Gastroesophageal sphincter (tissue), 3 donors: ENCODE measurements at regions not wholly inside any gene's neighbourhood (a gene's known extent, or its start where the extent isn't known, plus 50 kb on each side); places are given as distances from the start of the nearest gene placed in this dataset.

Experiments
- CTCF ChIP-seq, 4 experiments: fragments of 200-600 bp in 2 of 4; fragments of 450-650 bp in 2 of 4; sonication (generic) in 1 of 4; IDR thresholded peaks; one replicate each; pipeline ENCODE4 v1.5.1; 2017 to 2019; ENCODE audit warnings: antibody characterized with exemption in 4 of 4, mild to moderate bottlenecking in 2 of 4, moderate library complexity in 2 of 4
- POLR2AphosphoS5 ChIP-seq: sonication (generic); formaldehyde crosslinking; IDR thresholded peaks from one replicate; pipeline ENCODE4 v1.6.1; 2017; ENCODE audit warnings: antibody characterized with exemption

- TF ChIP-seq CTCF (IDR thresholded peaks at IDR 0.05) (no peak), POLR2AphosphoS5 (no peak)
These were observed 414.4 kb downstream of the DAD1 start for GRCh38 chr14:22174412-22175277.
